A673 (cell line): ENCODE measurements at regions not wholly inside any gene's neighbourhood (a gene's known extent, or its start where the extent isn't known, plus 50 kb on each side); places are given as distances from the start of the nearest gene placed in this dataset.

ENCODE experiments used
- CTCF ChIP-seq: fragments of 300-800, 200-600 bp; sonication (generic); conservative IDR thresholded peaks from 2 replicates; pipeline ENCODE4 v1.5.1; 2017; ENCODE audit warnings: low read depth, mild to moderate bottlenecking, antibody characterized with exemption, low read length, moderate library complexity, mixed read lengths
- EZH2 ChIP-seq: fragments of 200-600 bp; sonication (generic); IDR thresholded peaks from 2 replicates; pipeline ENCODE4 v1.6.1; 2017; ENCODE audit warnings: borderline replicate concordance, low read depth, mild to moderate bottlenecking, mixed read lengths, antibody characterized with exemption, low read length; ENCODE audit not compliant: poor library complexity, severe bottlenecking

GRCh38 chr11:129590030-129590752 lies 214.5 kb downstream of the BARX2 start:
- TF ChIP-seq CTCF: no peak
- no peak for TF ChIP-seq EZH2
